CD4-positive, alpha-beta T cell (primary cell): ENCODE measurements at regions not wholly inside any gene's neighbourhood (a gene's known extent, or its start where the extent isn't known, plus 50 kb on each side); places are given as distances from the start of the nearest gene placed in this dataset.

Source experiments
- ATAC-seq: fragments of 200-7000 bp; cut with Tn5 transposase; one replicate; pipeline ENCODE4 v1.10.0; 2022; ENCODE audit warnings: mild to moderate bottlenecking; ENCODE audit not compliant: poor library complexity
- CTCF ChIA-PET: fragments of 350-600 bp; sonication (Branson Sonifier 250); formaldehyde crosslinking; loops from one replicate; lab custom pipeline; 2021; ENCODE audit warnings: antibody characterized with exemption, inconsistent platforms; lab: Charles Lee
- POLR2A ChIA-PET: fragments of 350-600 bp; sonication (Branson Sonifier 250); formaldehyde crosslinking; loops from one replicate; lab custom pipeline; 2021; ENCODE audit warnings: antibody characterized with exemption, inconsistent platforms; lab: Charles Lee
- DNase-seq, 14 experiments: peaks; one replicate each; pipeline ENCODE4 v3.0.0-alpha.2; 2013 to 2020; ENCODE audit warnings: mixed read lengths in 2 of 14
- H3K27ac ChIP-seq, 2 donors: one replicate each; pipeline versions ENCODE4 v1.5.1 to v1.7.0; 2013; ENCODE audit warnings: low read length in 2 of 2, low read depth in 1 of 2, mild to moderate bottlenecking in 1 of 2
- H3K27me3 ChIP-seq, 2 experiments: 1 replicate in 1 of 2; 2 replicates in 1 of 2; pipeline versions ENCODE4 v1.6.1 to v1.7.0; 2013; ENCODE audit warnings: low read length in 2 of 2, control low read depth in 1 of 2, mild to moderate bottlenecking in 1 of 2, moderate library complexity in 1 of 2; ENCODE audit not compliant: insufficient read depth in 2 of 2, control insufficient read depth in 1 of 2
- H3K36me3 ChIP-seq: one replicate; pipeline ENCODE4 v1.6.1; 2013; ENCODE audit warnings: low read length, control low read depth; ENCODE audit not compliant: insufficient read depth
- H3K4me1 ChIP-seq: one replicate; pipeline ENCODE4 v1.6.1; 2013; ENCODE audit warnings: low read length, control low read depth; ENCODE audit not compliant: insufficient read depth
- H3K4me3 ChIP-seq: one replicate; pipeline ENCODE4 v1.5.1; 2013; ENCODE audit warnings: mild to moderate bottlenecking, low read length, moderate library complexity
- H3K9me3 ChIP-seq, 2 experiments: 1 replicate in 1 of 2; 2 replicates in 1 of 2; pipeline versions ENCODE4 v1.6.1 to v1.7.0; 2013; ENCODE audit warnings: low read length in 2 of 2, mild to moderate bottlenecking in 2 of 2, control low read depth in 1 of 2, moderate library complexity in 1 of 2; ENCODE audit not compliant: control insufficient read depth in 1 of 2, insufficient read depth in 1 of 2
- H3K27ac Mint-ChIP-seq: one replicate; pipeline ENCODE4 v1.8.0; 2020; ENCODE audit warnings: mixed read lengths
- H3K27me3 Mint-ChIP-seq: one replicate; pipeline ENCODE4 v1.8.0; 2021; ENCODE audit warnings: mixed read lengths
- H3K36me3 Mint-ChIP-seq: one replicate; pipeline ENCODE4 v1.8.0; 2021; ENCODE audit warnings: low read depth, mixed read lengths
- H3K4me1 Mint-ChIP-seq: one replicate; pipeline ENCODE4 v1.8.0; 2021; ENCODE audit warnings: low read depth, mixed read lengths
- H3K4me3 Mint-ChIP-seq: one replicate; pipeline ENCODE4 v1.8.0; 2020; ENCODE audit warnings: mild to moderate bottlenecking, mixed read lengths
- H3K9me3 Mint-ChIP-seq: one replicate; pipeline ENCODE4 v1.8.0; 2020; ENCODE audit warnings: mixed read lengths
- intact Hi-C, 2 experiments: fragments of 100-400 bp; cut with DNase I in 1 of 2; cut with micrococcal nuclease in 1 of 2; formaldehyde crosslinking; loops; one replicate each; pipeline versions ENCODE4 v1.15.1 to v1.9.0; 2023 to 2025; cut with DNase I, micrococcal nuclease
- TF ChIP-seq, protein P1 (sequence below): fragments of 200-600 bp; IDR thresholded peaks from one replicate; pipeline ENCODE4 v1.8.0; 2022; ENCODE audit warnings: antibody characterized with exemption, mild to moderate bottlenecking

- TF ChIP-seq, protein P1, sequence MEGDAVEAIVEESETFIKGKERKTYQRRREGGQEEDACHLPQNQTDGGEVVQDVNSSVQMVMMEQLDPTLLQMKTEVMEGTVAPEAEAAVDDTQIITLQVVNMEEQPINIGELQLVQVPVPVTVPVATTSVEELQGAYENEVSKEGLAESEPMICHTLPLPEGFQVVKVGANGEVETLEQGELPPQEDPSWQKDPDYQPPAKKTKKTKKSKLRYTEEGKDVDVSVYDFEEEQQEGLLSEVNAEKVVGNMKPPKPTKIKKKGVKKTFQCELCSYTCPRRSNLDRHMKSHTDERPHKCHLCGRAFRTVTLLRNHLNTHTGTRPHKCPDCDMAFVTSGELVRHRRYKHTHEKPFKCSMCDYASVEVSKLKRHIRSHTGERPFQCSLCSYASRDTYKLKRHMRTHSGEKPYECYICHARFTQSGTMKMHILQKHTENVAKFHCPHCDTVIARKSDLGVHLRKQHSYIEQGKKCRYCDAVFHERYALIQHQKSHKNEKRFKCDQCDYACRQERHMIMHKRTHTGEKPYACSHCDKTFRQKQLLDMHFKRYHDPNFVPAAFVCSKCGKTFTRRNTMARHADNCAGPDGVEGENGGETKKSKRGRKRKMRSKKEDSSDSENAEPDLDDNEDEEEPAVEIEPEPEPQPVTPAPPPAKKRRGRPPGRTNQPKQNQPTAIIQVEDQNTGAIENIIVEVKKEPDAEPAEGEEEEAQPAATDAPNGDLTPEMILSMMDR = no peak
- no peaks in the 10 kb centered on the region for H3K9me3 Mint-ChIP-seq
- no peak overlapping the region for H3K4me3 Mint-ChIP-seq
- no peak overlapping the region for H3K27ac Mint-ChIP-seq
- ChIA-PET CTCF (no interaction called here), POLR2A (interaction anchor here (1.0 kb wide), 1 partner anchor 17 kb away, joined by 3 read pairs; no protein-coding TSS in a partner anchor)
- Histone ChIP-seq H3K27me3 (peaks cover 0 to 4% of the 10 kb centered on the region in 2 experiments), H3K27ac (no peak overlapping the region), H3K4me1 (no peaks in the 10 kb centered on the region), H3K4me3 (no peak overlapping the region), H3K9me3 (peaks cover 0 to 24% of the 10 kb centered on the region in 2 experiments), H3K36me3 (no peaks in the 10 kb centered on the region)
- intact Hi-C loops = no loop called here
- H3K4me1 Mint-ChIP-seq = no peaks in the 10 kb centered on the region
- H3K27me3 Mint-ChIP-seq = no peaks in the 10 kb centered on the region
- H3K36me3 Mint-ChIP-seq = no peaks in the 10 kb centered on the region
- DNase-seq (no peak), ATAC-seq (no peak)
Measured at GRCh38 chr16:85323230-85323960, 211.1 kb upstream of the CIBAR2 start.

GRCh38 chr16:85323961-85324253, 211.6 kb upstream of the CIBAR2 start:
- ATAC-seq (no peak), DNase-seq (no peak)
- Histone ChIP-seq H3K27ac (no peak overlapping the region), H3K4me3 (no peak overlapping the region), H3K4me1 (no peaks in the 10 kb centered on the region), H3K36me3 (no peaks in the 10 kb centered on the region), H3K27me3 (peaks cover 4 to 7% of the 10 kb centered on the region in 2 experiments), H3K9me3 (peaks cover 0 to 24% of the 10 kb centered on the region in 2 experiments)
- ChIA-PET POLR2A (interaction anchor here (1.0 kb wide), 1 partner anchor 17 kb away, joined by 3 read pairs; no protein-coding TSS in a partner anchor), CTCF (no interaction called here)
- intact Hi-C loops = no loop called here
- Mint-ChIP-seq H3K36me3 (no peaks in the 10 kb centered on the region), H3K4me3 (no peak overlapping the region), H3K9me3 (no peaks in the 10 kb centered on the region), H3K4me1 (no peaks in the 10 kb centered on the region), H3K27ac (no peak overlapping the region), H3K27me3 (no peaks in the 10 kb centered on the region)
- TF ChIP-seq, protein P1 = no peak

GRCh38 chr16:85324488-85324887, 212.2 kb upstream of the CIBAR2 start:
- CTCF ChIA-PET = no interaction called here
- H3K4me3 Mint-ChIP-seq = no peak overlapping the region
- ATAC-seq = no peak

More at GRCh38 chr16:85324488-85324887, 212.2 kb upstream of the CIBAR2 start:
- H3K4me1 Mint-ChIP-seq = no peaks in the 10 kb centered on the region
- H3K9me3 Mint-ChIP-seq = no peaks in the 10 kb centered on the region
- TF ChIP-seq, protein P1 = no peak
- H3K4me3 ChIP-seq = no peak overlapping the region
- no peak for DNase-seq
- intact Hi-C loops = no loop called here
- no peaks in the 10 kb centered on the region for H3K4me1 ChIP-seq
- no peaks in the 10 kb centered on the region for H3K36me3 Mint-ChIP-seq
- peaks cover 8 to 10% of the 10 kb centered on the region in 2 experiments for H3K27me3 ChIP-seq
- H3K27ac Mint-ChIP-seq = no peak overlapping the region
- H3K9me3 ChIP-seq = peaks cover 0 to 28% of the 10 kb centered on the region in 2 experiments
- no peaks in the 10 kb centered on the region for H3K36me3 ChIP-seq
- no peak overlapping the region for H3K27ac ChIP-seq
- H3K27me3 Mint-ChIP-seq = no peaks in the 10 kb centered on the region
- POLR2A ChIA-PET = no interaction called here
